B cell (primary cell): ENCODE measurements at regions not wholly inside any gene's neighbourhood (a gene's known extent, or its start where the extent isn't known, plus 50 kb on each side); places are given as distances from the start of the nearest gene placed in this dataset.

Experiments used
- ATAC-seq: fragments of 200-7000 bp; cut with Tn5 transposase; one replicate; pipeline ENCODE4 v1.10.0; 2021; ENCODE audit warnings: low read depth, mild to moderate bottlenecking, moderate number of reproducible peaks, moderate library complexity
- CTCF ChIA-PET: fragments of 350-600 bp; sonication (Branson Sonifier 250); formaldehyde crosslinking; loops from one replicate; lab custom pipeline; 2021; ENCODE audit warnings: antibody characterized with exemption, inconsistent platforms; lab: Charles Lee
- POLR2A ChIA-PET: fragments of 350-600 bp; sonication (Branson Sonifier 250); formaldehyde crosslinking; loops from one replicate; lab custom pipeline; 2021; ENCODE audit warnings: antibody characterized with exemption; lab: Charles Lee
- DNase-seq: peaks from one replicate; pipeline ENCODE4 v3.0.0; 2013
- H2AFZ ChIP-seq: 2 replicates; pipeline ENCODE4 v1.6.1; 2012; ENCODE audit warnings: mild to moderate bottlenecking, low read depth, low read length; ENCODE audit not compliant: insufficient read depth, poor library complexity, severe bottlenecking
- H3K27ac ChIP-seq, 2 donors: 1 replicate in 1 of 2; 2 replicates in 1 of 2; pipeline ENCODE4 v1.5.1; 2012 to 2013; ENCODE audit warnings: low read length in 2 of 2, mild to moderate bottlenecking in 2 of 2, moderate library complexity in 1 of 2
- H3K27me3 ChIP-seq, 4 experiments: fragments of 200-600 bp in 1 of 4; sonication (generic) in 1 of 4; replicated peaks in 1 of 4; 1 replicate in 2 of 4; 2 replicates in 2 of 4; pipeline versions ENCODE4 v1.6.1 to v1.7.0; 2013 to 2016; ENCODE audit warnings: low read length in 3 of 4, mild to moderate bottlenecking in 2 of 4, mixed read lengths in 1 of 4, moderate library complexity in 1 of 4; ENCODE audit not compliant: insufficient read depth in 4 of 4, control insufficient read depth in 3 of 4; ENCODE audit errors: control extremely low read depth in 1 of 4
- H3K36me3 ChIP-seq, 2 experiments: replicated peaks in 1 of 2; 1 replicate in 1 of 2; 2 replicates in 1 of 2; pipeline versions ENCODE4 v1.6.1 to v1.7.1; 2013; ENCODE audit warnings: low read length in 1 of 2; ENCODE audit not compliant: insufficient read depth in 2 of 2, control insufficient read depth in 1 of 2; ENCODE audit errors: control extremely low read depth in 1 of 2, extremely low read depth in 1 of 2
- H3K4me1 ChIP-seq, 2 donors: fragments of 200-600 bp in 1 of 2; sonication (generic) in 1 of 2; 1 replicate in 1 of 2; 2 replicates in 1 of 2; pipeline versions ENCODE4 v1.5.1 to v1.6.1; 2013 to 2017; ENCODE audit warnings: low read length in 2 of 2; ENCODE audit not compliant: control insufficient read depth in 2 of 2, insufficient read depth in 2 of 2
- H3K4me2 ChIP-seq: replicated peaks from 2 replicates; pipeline ENCODE3; 2012; ENCODE audit warnings: mild to moderate bottlenecking, low read depth, low read length; ENCODE audit not compliant: poor library complexity, severe bottlenecking
- H3K4me3 ChIP-seq, 5 experiments: fragments of 200-600 bp in 1 of 5; sonication (generic) in 1 of 5; 1 replicate in 3 of 5; 2 replicates in 2 of 5; pipeline versions ENCODE4 v1.5.1 to v1.7.0; 2011 to 2016; ENCODE audit warnings: low read length in 4 of 5, mild to moderate bottlenecking in 4 of 5, low read depth in 2 of 5, control low read depth in 1 of 5, moderate library complexity in 1 of 5; ENCODE audit not compliant: insufficient read depth in 1 of 5; ENCODE audit errors: control extremely low read depth in 1 of 5, extremely low read depth in 1 of 5
- H3K79me2 ChIP-seq: fragments of 200-600 bp; sonication (generic); one replicate; pipeline ENCODE4 v1.6.0; 2016; ENCODE audit warnings: low read length; ENCODE audit not compliant: control insufficient read depth, insufficient read depth
- H3K9ac ChIP-seq: fragments of 200-600 bp; sonication (generic); 2 replicates; pipeline ENCODE4 v1.6.1; 2017; ENCODE audit warnings: mild to moderate bottlenecking, low read length, moderate library complexity
- H3K9me3 ChIP-seq, 3 donors: one replicate each; pipeline versions ENCODE4 v1.6.1 to v1.7.1; 2013; ENCODE audit warnings: low read length in 2 of 3; ENCODE audit not compliant: control insufficient read depth in 2 of 3, insufficient read depth in 1 of 3; ENCODE audit errors: control extremely low read depth in 1 of 3
- H4K20me1 ChIP-seq: 2 replicates; pipeline ENCODE4 v1.6.0; 2012; ENCODE audit warnings: mild to moderate bottlenecking, low read length; ENCODE audit not compliant: insufficient read depth, control insufficient read depth, poor library complexity, severe bottlenecking
- H3K27ac Mint-ChIP-seq: one replicate; pipeline ENCODE4 v1.8.0; 2021; ENCODE audit warnings: mixed read lengths
- H3K27me3 Mint-ChIP-seq: one replicate; pipeline ENCODE4 v1.8.0; 2021; ENCODE audit warnings: mixed read lengths
- H3K4me1 Mint-ChIP-seq: one replicate; pipeline ENCODE4 v1.8.0; 2021; ENCODE audit warnings: mixed read lengths
- H3K4me3 Mint-ChIP-seq: one replicate; pipeline ENCODE4 v1.8.0; 2021; ENCODE audit warnings: mixed read lengths
- H3K9me3 Mint-ChIP-seq: one replicate; pipeline ENCODE4 v1.8.0; 2022; ENCODE audit warnings: mixed read lengths; ENCODE audit not compliant: insufficient read depth
- CTCF ChIP-seq: fragments of 200-600 bp; IDR thresholded peaks from one replicate; pipeline ENCODE4 v1.8.0; 2022; ENCODE audit warnings: antibody characterized with exemption, mild to moderate bottlenecking
- EZH2 ChIP-seq: IDR thresholded peaks from 2 replicates; pipeline ENCODE4 v1.6.1; 2012; ENCODE audit warnings: borderline replicate concordance, low read depth, mild to moderate bottlenecking, moderate library complexity, low read length; ENCODE audit not compliant: insufficient read depth, poor library complexity, severe bottlenecking
- WGBS: methylation state at CpG from one replicate; pipeline ENCODE4 v1.1.5; 2013; ENCODE audit warnings: missing lambda C conversion rate; ENCODE audit not compliant: insufficient coverage; 5-methylcytosine and 5-hydroxymethylcytosine counted together
- intact Hi-C: fragments of 100-400 bp; cut with micrococcal nuclease; formaldehyde crosslinking; loops from one replicate; pipeline ENCODE4 v1.10.0; 2022

GRCh38 chr2:221943076-221943810, 355.6 kb downstream of the PAX3 start:
- Histone ChIP-seq H3K4me2 (no peak overlapping the region), H2AFZ (no peak overlapping the region), H4K20me1 (no peaks in the 10 kb centered on the region), H3K9me3 (no peaks in the 10 kb centered on the region), H3K36me3 (no peaks in the 10 kb centered on the region), H3K79me2 (no peaks in the 10 kb centered on the region), H3K4me1 (no peaks in the 10 kb centered on the region), H3K9ac (no peak overlapping the region), H3K27me3 (no peaks in the 10 kb centered on the region), H3K4me3 (no peak overlapping the region), H3K27ac (no peak overlapping the region)
- H3K27me3 Mint-ChIP-seq, result no peaks in the 10 kb centered on the region
- ATAC-seq, result no peak
- TF ChIP-seq EZH2, result no peak
- TF ChIP-seq CTCF, result no peak
- no peak overlapping the region for H3K27ac Mint-ChIP-seq
- no peak for DNase-seq
- no peaks in the 10 kb centered on the region for H3K4me1 Mint-ChIP-seq
- CTCF ChIA-PET, result no interaction called here
- POLR2A ChIA-PET, result no interaction called here
- intact Hi-C loops, result no loop called here
- WGBS, result 100% methylated on average over 1 of the region's 2 CpGs
- no peak overlapping the region for H3K4me3 Mint-ChIP-seq
- no peaks in the 10 kb centered on the region for H3K9me3 Mint-ChIP-seq

- Histone ChIP-seq H3K4me3 (no peak overlapping the region), H2AFZ (no peak overlapping the region), H3K27ac (no peak overlapping the region), H4K20me1 (no peaks in the 10 kb centered on the region), H3K27me3 (no peaks in the 10 kb centered on the region), H3K9me3 (no peaks in the 10 kb centered on the region), H3K4me2 (no peak overlapping the region), H3K4me1 (no peaks in the 10 kb centered on the region), H3K9ac (no peak overlapping the region), H3K79me2 (no peaks in the 10 kb centered on the region), H3K36me3 (no peaks in the 10 kb centered on the region)
- intact Hi-C loops, result no loop called here
- no peak for TF ChIP-seq EZH2
- TF ChIP-seq CTCF, result no peak
- H3K4me3 Mint-ChIP-seq, result no peak overlapping the region
- 100% methylated on average over 2 of the region's 6 CpGs for WGBS
- ATAC-seq, result no peak
- ChIA-PET CTCF (no interaction called here), POLR2A (no interaction called here)
- DNase-seq, result no peak
- no peaks in the 10 kb centered on the region for H3K9me3 Mint-ChIP-seq
- no peaks in the 10 kb centered on the region for H3K27me3 Mint-ChIP-seq
- no peaks in the 10 kb centered on the region for H3K4me1 Mint-ChIP-seq
- H3K27ac Mint-ChIP-seq, result no peak overlapping the region
These were observed 359.3 kb upstream of the EPHA4 start for GRCh38 chr2:221931251-221931991.
